HFFc6 (cell line): ENCODE measurements at regions not wholly inside any gene's neighbourhood (a gene's known extent, or its start where the extent isn't known, plus 50 kb on each side); places are given as distances from the start of the nearest gene placed in this dataset.

Source experiments
- DNase-seq: peaks from one replicate; pipeline ENCODE4 v3.0.0-alpha.2; 2018
- H3K27ac Mint-ChIP-seq: 2 replicates; pipeline ENCODE4 v1.8.0; 2020; ENCODE audit warnings: mild to moderate bottlenecking, mixed read lengths
- H3K27me3 Mint-ChIP-seq: 2 replicates; pipeline ENCODE4 v1.8.0; 2021; ENCODE audit warnings: mild to moderate bottlenecking, moderate library complexity, mixed read lengths; ENCODE audit not compliant: insufficient read depth
- H3K36me3 Mint-ChIP-seq: 2 replicates; pipeline ENCODE4 v1.8.0; 2021; ENCODE audit warnings: low read depth, mixed read lengths
- H3K4me1 Mint-ChIP-seq: 2 replicates; pipeline ENCODE4 v1.8.0; 2020; ENCODE audit warnings: low read depth, mixed read lengths
- H3K4me3 Mint-ChIP-seq: 2 replicates; pipeline ENCODE4 v1.8.0; 2020; ENCODE audit warnings: mild to moderate bottlenecking, moderate library complexity, mixed read lengths
- H3K9me3 Mint-ChIP-seq: 2 replicates; pipeline ENCODE4 v1.8.0; 2020; ENCODE audit warnings: mild to moderate bottlenecking, mixed read lengths
- TF ChIP-seq, protein P1 (sequence below): fragments of 200-600 bp; sonication (generic); IDR thresholded peaks from 2 replicates; pipeline ENCODE4 v1.5.0; 2021; ENCODE audit warnings: antibody characterized with exemption, mild to moderate bottlenecking

DNA sequence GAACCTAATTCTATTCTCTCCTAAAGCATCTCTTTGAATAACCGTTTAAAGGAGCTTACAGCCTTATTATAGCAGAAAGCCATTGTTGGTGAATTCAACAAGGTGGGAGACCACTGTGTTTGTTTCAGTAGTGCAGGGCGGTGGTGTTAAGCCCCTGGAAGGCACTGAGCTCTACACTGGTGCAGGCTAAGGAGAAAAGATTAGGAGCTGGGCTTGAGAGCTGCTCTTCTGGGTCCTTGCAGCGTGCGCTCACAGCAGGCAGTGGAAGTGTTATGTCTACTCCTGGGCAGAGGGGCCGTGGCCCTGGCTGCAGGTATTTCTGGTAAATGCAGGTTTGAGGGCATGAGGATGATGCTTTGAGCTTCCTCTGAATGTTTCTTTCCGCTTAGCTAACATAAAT lies 361.2 kb downstream of the RNF144B start:
- H3K4me1 Mint-ChIP-seq, result no peaks in the 10 kb centered on the region
- no peak overlapping the region for H3K27ac Mint-ChIP-seq
- no peaks in the 10 kb centered on the region; the same call in 1 of the 2 replicates for H3K27me3 Mint-ChIP-seq
- peaks cover 15% of the 10 kb centered on the region for H3K9me3 Mint-ChIP-seq
- DNase-seq, result no peak
- H3K36me3 Mint-ChIP-seq, result no peaks in the 10 kb centered on the region
- H3K4me3 Mint-ChIP-seq, result no peak overlapping the region
- TF ChIP-seq, protein P1, sequence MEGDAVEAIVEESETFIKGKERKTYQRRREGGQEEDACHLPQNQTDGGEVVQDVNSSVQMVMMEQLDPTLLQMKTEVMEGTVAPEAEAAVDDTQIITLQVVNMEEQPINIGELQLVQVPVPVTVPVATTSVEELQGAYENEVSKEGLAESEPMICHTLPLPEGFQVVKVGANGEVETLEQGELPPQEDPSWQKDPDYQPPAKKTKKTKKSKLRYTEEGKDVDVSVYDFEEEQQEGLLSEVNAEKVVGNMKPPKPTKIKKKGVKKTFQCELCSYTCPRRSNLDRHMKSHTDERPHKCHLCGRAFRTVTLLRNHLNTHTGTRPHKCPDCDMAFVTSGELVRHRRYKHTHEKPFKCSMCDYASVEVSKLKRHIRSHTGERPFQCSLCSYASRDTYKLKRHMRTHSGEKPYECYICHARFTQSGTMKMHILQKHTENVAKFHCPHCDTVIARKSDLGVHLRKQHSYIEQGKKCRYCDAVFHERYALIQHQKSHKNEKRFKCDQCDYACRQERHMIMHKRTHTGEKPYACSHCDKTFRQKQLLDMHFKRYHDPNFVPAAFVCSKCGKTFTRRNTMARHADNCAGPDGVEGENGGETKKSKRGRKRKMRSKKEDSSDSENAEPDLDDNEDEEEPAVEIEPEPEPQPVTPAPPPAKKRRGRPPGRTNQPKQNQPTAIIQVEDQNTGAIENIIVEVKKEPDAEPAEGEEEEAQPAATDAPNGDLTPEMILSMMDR, result no peak

DNA sequence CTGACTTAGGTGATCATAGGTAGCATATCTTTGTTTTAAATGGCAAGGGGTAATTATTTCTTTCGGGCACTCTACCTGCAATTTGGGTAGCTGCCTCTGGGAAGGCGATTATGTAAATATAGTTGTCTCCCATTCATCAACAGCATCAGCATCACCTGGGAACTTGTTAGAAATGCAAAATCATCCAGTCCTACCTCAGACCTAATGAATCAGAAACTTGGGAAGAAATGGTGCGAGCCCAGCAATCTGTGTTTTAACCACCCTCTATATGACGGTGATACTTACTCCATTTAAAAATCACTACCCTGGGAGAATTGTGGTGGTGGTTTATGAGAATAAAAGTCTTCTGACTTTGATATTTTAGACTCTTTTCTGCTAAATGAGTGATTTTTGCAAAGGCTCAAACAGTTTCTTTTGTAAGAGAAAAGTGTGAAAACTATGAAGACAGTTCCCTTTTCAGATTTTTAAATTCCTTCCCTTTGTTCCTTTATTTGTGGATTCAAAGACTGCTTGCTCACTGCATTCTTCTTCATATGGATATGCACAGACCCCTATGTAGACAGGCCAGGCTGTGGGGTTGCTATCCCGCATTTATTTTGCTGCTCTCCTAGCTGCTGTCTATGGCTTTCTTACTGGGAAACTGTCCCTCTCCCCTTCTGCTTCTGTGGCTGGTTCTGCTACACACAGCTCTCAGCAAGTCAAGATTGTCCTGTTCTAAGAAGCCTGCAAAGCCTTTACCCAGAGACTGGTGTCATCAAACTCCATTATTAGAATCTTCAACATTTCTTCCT lies 365.3 kb downstream of the RNF144B start:
- H3K27ac Mint-ChIP-seq, result no peak overlapping the region
- H3K4me1 Mint-ChIP-seq, result no peaks in the 10 kb centered on the region
- peaks cover 34% of the 10 kb centered on the region for H3K9me3 Mint-ChIP-seq
- no peak for DNase-seq
- TF ChIP-seq, protein P1, result no peak
- H3K27me3 Mint-ChIP-seq, result no peaks in the 10 kb centered on the region
- H3K36me3 Mint-ChIP-seq, result no peaks in the 10 kb centered on the region
- H3K4me3 Mint-ChIP-seq, result no peak overlapping the region

- DNase-seq, result no peak
- TF ChIP-seq, protein P1, result no peak
- H3K4me3 Mint-ChIP-seq, result no peak overlapping the region
- peaks cover 34% of the 10 kb centered on the region for H3K9me3 Mint-ChIP-seq
- no peak overlapping the region for H3K27ac Mint-ChIP-seq
- H3K27me3 Mint-ChIP-seq, result no peaks in the 10 kb centered on the region
- H3K36me3 Mint-ChIP-seq, result no peaks in the 10 kb centered on the region
- H3K4me1 Mint-ChIP-seq, result no peaks in the 10 kb centered on the region
Observed at GRCh38 chr6:18753076-18753475, 365.9 kb downstream of the RNF144B start.

GRCh38 chr6:18763086-18763485 lies 375.9 kb downstream of the RNF144B start:
- no peaks in the 10 kb centered on the region; the same call in 1 of the 2 replicates for H3K27me3 Mint-ChIP-seq
- H3K36me3 Mint-ChIP-seq, result peaks cover 4% of the 10 kb centered on the region; the same call in 1 of the 2 replicates
- H3K9me3 Mint-ChIP-seq, result peaks cover 34% of the 10 kb centered on the region
- H3K27ac Mint-ChIP-seq, result no peak overlapping the region
- TF ChIP-seq, protein P1, result no peak
- no peak for DNase-seq
- no peaks in the 10 kb centered on the region for H3K4me1 Mint-ChIP-seq
- no peak overlapping the region for H3K4me3 Mint-ChIP-seq

DNA sequence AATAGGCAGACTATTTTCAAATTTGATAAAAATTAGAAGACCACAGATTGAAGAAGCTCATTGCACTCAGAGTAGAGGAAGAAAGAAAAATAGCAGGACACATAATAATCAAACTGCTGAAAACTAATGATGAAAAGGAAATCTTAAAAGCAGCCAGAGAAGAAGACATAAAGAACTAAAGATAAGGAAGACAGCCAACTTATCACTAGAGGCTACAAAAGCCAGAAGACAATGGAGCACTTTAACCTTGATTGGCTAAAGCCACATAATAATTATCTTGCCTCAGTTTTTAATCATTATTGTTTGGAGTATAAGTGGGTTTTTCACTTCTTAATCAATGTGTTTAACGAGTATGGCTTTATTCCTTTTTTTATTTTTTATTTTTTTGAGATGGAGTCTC lies 397.6 kb downstream of the RNF144B start:
- Mint-ChIP-seq H3K4me1 (no peaks in the 10 kb centered on the region), H3K36me3 (no peaks in the 10 kb centered on the region; the same call in 1 of the 2 replicates), H3K27ac (no peak overlapping the region)

More for the DNA sequence above, 397.6 kb downstream of the RNF144B start:
- Mint-ChIP-seq H3K9me3 (peaks cover 33% of the 10 kb centered on the region), H3K27me3 (no peaks in the 10 kb centered on the region; the same call in 1 of the 2 replicates), H3K4me3 (no peak overlapping the region)
- TF ChIP-seq, protein P1, result no peak
- DNase-seq, result no peak
